ENCODE measurements at regions not wholly inside any gene's neighbourhood (a gene's known extent, or its start where the extent isn't known, plus 50 kb on each side); places are given as distances from the start of the nearest gene placed in this dataset.
A peak's percentile ranks its signal among the peaks of the same experiment; 100 is the strongest.
"Not testable (repeated sequence)": the region's sequence is repeated elsewhere in the genome, so short reads cannot be mapped to it uniquely, and the experiment has no call there.

DNA sequence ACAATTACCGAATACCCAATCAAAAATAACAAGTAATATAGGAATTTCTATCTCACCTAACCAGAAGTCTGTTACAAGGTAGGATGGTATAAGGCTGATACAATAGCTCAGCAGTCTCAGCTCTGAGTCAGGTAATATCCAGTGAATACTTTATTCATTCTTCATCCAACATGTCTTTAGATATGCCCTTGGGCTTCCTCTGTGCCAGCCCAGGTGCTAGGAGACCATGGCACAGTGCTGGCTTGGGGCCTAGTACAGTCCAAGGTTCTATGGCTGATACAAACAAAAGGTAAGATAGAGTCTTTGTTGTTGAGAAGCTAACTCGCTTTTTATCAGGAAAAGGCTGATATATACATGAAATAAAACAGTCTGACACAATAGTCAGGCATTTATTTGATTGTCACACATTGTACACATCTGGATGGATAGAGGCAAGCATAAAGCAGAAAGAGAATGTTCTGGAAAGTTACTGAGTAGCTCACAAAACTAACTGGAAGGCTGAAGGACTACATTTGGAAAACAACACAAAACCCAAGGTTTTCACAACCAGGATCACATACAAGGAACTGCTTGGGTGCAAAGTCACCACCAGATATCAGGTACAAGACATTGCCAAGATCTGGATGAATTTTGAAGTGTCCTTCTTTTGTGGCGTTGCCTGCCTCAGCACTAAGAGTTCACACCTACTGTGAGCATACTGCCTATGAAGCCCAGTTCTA is 110.4 kb upstream of the SCAF8 start:
- DNase-seq, result no peak
- in situ Hi-C loops (cut with HindIII; ENCODE audit: low pct_ligation_motif_present, low pct_unique_long_range_greater_than_20kb, low sequenced_read_pairs), result no loop called here

- in situ Hi-C loops (cut with HindIII; ENCODE audit: low pct_ligation_motif_present, low pct_unique_long_range_greater_than_20kb, low sequenced_read_pairs), result no loop called here
- DNase-seq, result no peak
Observed at GRCh38 chr6:154623391-154623790, 109.8 kb upstream of the SCAF8 start.

GRCh38 chr6:154624038-154624599 is 109.1 kb upstream of the SCAF8 start:
- no peak for DNase-seq
- in situ Hi-C loops (cut with HindIII; ENCODE audit: low pct_ligation_motif_present, low pct_unique_long_range_greater_than_20kb, low sequenced_read_pairs), result no loop called here

- DNase-seq; in situ Hi-C loops (cut with HindIII; ENCODE audit: low pct_ligation_motif_present, low pct_unique_long_range_greater_than_20kb, low sequenced_read_pairs): not testable (repeated sequence)
Observed at GRCh38 chr6:154624727-154625126, 108.5 kb upstream of the SCAF8 start.

GRCh38 chr6:154625721-154626120 is 107.5 kb upstream of the SCAF8 start:
- no peak for DNase-seq
- in situ Hi-C loops (cut with HindIII; ENCODE audit: low pct_ligation_motif_present, low pct_unique_long_range_greater_than_20kb, low sequenced_read_pairs), result no loop called here

GRCh38 chr6:154629127-154629526 is 104.1 kb upstream of the SCAF8 start:
- DNase-seq, result no peak

GRCh38 chr6:154632119-154632518 is 101.1 kb upstream of the SCAF8 start:
- in situ Hi-C loops (cut with HindIII; ENCODE audit: low pct_ligation_motif_present, low pct_unique_long_range_greater_than_20kb, low sequenced_read_pairs), result no loop called here
- no peak for DNase-seq

More at GRCh38 chr6:154629127-154629526, 104.1 kb upstream of the SCAF8 start:
- in situ Hi-C loops (cut with HindIII; ENCODE audit: low pct_ligation_motif_present, low pct_unique_long_range_greater_than_20kb, low sequenced_read_pairs), result no loop called here

GRCh38 chr6:154637392-154637791 is 95.8 kb upstream of the SCAF8 start:
- no peak for DNase-seq
- in situ Hi-C loops (cut with HindIII; ENCODE audit: low pct_ligation_motif_present, low pct_unique_long_range_greater_than_20kb, low sequenced_read_pairs), result no loop called here

- in situ Hi-C loops (cut with HindIII; ENCODE audit: low pct_ligation_motif_present, low pct_unique_long_range_greater_than_20kb, low sequenced_read_pairs), result no loop called here
- DNase-seq, result no peak
Observed at GRCh38 chr6:154638369-154638768, 94.8 kb upstream of the SCAF8 start.

GRCh38 chr6:154639196-154639595 is 94.0 kb upstream of the SCAF8 start:
- DNase-seq, result not testable (repeated sequence)

GRCh38 chr6:154648188-154648887 is 84.9 kb upstream of the SCAF8 start:
- in situ Hi-C loops (cut with HindIII; ENCODE audit: low pct_ligation_motif_present, low pct_unique_long_range_greater_than_20kb, low sequenced_read_pairs), result no loop called here
- no peak for DNase-seq

More at GRCh38 chr6:154639196-154639595, 94.0 kb upstream of the SCAF8 start:
- in situ Hi-C loops (cut with HindIII; ENCODE audit: low pct_ligation_motif_present, low pct_unique_long_range_greater_than_20kb, low sequenced_read_pairs), result not testable (repeated sequence)

DNA sequence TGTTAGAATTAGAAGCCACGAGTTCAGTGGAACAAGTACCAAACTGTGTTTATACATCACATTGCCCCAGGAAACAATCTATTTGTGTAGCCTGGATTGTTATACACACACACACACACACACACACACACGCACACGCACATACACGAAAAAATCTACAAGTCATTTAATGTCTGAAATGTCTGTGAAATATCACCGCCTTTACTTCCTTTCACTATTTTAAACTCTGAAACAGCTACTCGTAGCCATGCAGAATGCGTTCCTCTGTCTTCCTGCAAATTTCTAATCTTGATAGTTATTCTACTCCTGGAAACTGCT is 84.4 kb upstream of the SCAF8 start:
- no peak for DNase-seq
- in situ Hi-C loops (cut with HindIII; ENCODE audit: low pct_ligation_motif_present, low pct_unique_long_range_greater_than_20kb, low sequenced_read_pairs), result no loop called here

DNA sequence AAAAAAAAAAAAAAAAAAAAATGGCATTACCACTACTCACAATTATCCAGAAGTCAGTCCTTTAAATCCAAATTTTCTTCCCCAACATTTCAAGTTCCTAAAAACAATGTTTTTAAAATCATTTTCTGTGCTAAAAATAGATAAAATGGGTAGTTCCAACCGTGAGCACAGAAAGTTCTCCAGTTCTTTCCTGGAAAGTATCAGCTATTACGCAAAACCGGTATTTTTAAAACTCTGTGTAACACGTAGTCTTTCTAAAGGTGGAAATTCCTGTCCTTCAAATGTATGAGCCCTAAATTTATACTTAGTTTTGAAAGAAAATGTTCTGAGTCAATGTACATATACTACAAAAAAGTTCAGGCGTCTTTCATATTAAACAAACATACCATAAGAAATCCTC is 83.5 kb upstream of the SCAF8 start:
- DNase-seq, result no peak
- in situ Hi-C loops (cut with HindIII; ENCODE audit: low pct_ligation_motif_present, low pct_unique_long_range_greater_than_20kb, low sequenced_read_pairs), result no loop called here

DNA sequence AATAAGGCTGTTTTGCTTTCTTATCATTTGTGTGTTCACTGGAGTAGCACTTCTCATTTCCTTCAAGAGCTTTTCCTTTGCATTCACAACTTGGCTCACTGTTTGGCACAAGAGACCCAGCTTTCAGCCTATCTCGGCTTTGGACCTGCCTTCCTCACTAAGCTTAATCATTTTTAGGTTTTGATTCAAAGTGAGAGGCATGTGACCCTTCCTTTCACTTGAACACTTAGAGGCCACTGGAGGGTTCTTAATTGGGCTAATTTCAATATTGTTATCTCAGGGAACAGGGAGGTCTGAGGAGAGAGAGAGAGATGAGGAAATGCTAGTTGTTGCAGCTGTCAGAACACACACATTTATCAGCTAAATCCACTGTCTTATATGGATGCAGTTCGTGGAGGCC is 82.9 kb upstream of the SCAF8 start:
- in situ Hi-C loops (cut with HindIII; ENCODE audit: low pct_ligation_motif_present, low pct_unique_long_range_greater_than_20kb, low sequenced_read_pairs), result no loop called here
- DNase-seq, result no peak

DNA sequence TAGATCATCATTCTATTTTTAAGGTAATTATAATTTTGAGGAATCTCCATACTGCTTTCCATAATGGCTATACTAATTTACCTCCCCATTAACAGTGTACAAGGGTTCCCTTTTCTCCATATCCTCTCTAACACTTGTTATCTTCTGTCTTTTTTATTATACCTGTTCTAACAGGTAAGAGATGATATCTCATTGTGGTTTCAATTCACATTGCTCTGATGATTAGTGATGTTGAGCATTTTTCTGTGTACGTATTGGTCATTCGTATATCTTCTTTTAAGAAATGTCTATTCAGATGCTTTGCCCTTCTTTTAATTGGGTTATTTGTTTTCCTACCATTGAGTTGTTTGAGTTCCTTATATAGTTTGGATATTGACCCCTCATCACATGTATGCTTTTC is 81.6 kb upstream of the SCAF8 start:
- DNase-seq, result no peak
- in situ Hi-C loops (cut with HindIII; ENCODE audit: low pct_ligation_motif_present, low pct_unique_long_range_greater_than_20kb, low sequenced_read_pairs), result no loop called here

DNA sequence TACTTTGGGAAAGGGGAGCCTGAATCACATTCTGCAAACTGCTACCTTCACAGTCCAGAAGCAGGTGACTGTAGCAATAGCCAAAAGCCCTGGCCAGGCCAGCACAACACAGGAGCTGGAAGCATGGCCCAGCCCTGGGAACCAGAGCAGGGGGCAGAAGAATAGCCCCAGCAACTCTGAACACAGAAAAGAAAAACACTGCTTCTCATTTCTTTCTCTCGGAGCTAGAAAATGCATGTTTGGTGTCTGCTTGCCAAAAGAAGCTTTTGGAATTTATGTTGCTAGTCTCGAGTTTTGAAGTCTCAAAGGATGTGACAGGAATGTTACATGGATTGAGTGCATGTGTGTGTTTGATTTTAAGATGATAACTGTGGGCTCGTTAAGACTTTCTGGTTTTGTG is 79.8 kb upstream of the SCAF8 start:
- DNase-seq, result no peak
- in situ Hi-C loops (cut with HindIII; ENCODE audit: low pct_ligation_motif_present, low pct_unique_long_range_greater_than_20kb, low sequenced_read_pairs), result no loop called here

GRCh38 chr6:154653853-154654252 is 79.4 kb upstream of the SCAF8 start:
- DNase-seq, result peak; percentile 39
- in situ Hi-C loops (cut with HindIII; ENCODE audit: low pct_ligation_motif_present, low pct_unique_long_range_greater_than_20kb, low sequenced_read_pairs), result no loop called here

DNA sequence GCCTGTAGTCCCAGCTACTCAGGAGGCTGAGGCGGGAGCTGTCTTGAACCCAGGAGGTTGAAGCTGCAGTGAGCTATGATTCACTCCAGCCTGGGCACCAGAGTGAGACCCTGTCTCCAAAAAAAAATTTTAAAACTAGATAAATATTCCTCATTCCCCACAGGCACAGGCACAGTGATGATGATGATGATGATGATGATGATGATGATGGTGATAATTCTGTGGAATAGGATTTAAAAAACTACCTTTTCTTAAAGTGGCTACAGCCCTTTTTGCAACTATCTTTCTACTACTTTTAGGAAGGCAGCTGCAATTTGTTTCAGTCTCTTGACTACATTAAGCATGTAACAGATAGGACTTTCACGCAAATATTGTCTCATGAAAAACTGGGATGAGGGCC is 76.6 kb upstream of the SCAF8 start:
- in situ Hi-C loops (cut with HindIII; ENCODE audit: low pct_ligation_motif_present, low pct_unique_long_range_greater_than_20kb, low sequenced_read_pairs), result no loop called here

GRCh38 chr6:154661768-154662167 is 71.4 kb upstream of the SCAF8 start:
- DNase-seq, result no peak
- in situ Hi-C loops (cut with HindIII; ENCODE audit: low pct_ligation_motif_present, low pct_unique_long_range_greater_than_20kb, low sequenced_read_pairs), result no loop called here

More for the DNA sequence above, 76.6 kb upstream of the SCAF8 start:
- DNase-seq, result no peak

- no peak for DNase-seq
- in situ Hi-C loops (cut with HindIII; ENCODE audit: low pct_ligation_motif_present, low pct_unique_long_range_greater_than_20kb, low sequenced_read_pairs), result no loop called here
Observed at GRCh38 chr6:154664287-154664686, 68.9 kb upstream of the SCAF8 start.
